ENCODE measurements at regions not wholly inside any gene's neighbourhood (a gene's known extent, or its start where the extent isn't known, plus 50 kb on each side); places are given as distances from the start of the nearest gene placed in this dataset.

- DNase-seq (ENCODE audit: low spot score) = no peak
Observed at GRCh38 chr10:129233351-129234148, 233.5 kb upstream of the MGMT start.

GRCh38 chr10:129236274-129236691 is 230.8 kb upstream of the MGMT start:
- DNase-seq (ENCODE audit: low spot score) = no peak

GRCh38 chr10:129241461-129241860 is 225.6 kb upstream of the MGMT start:
- DNase-seq (ENCODE audit: low spot score) = no peak

GRCh38 chr10:129244298-129244697 is 222.7 kb upstream of the MGMT start:
- no peak for DNase-seq (ENCODE audit: low spot score)

GRCh38 chr10:129244757-129245156 is 222.3 kb upstream of the MGMT start:
- DNase-seq (ENCODE audit: low spot score) = no peak

- no peak for DNase-seq (ENCODE audit: low spot score)
Observed at GRCh38 chr10:129253161-129253864, 213.7 kb upstream of the MGMT start.

- no peak for DNase-seq (ENCODE audit: low spot score)
Observed at GRCh38 chr10:129253865-129254179, 213.2 kb upstream of the MGMT start.

- no peak for DNase-seq (ENCODE audit: low spot score)
Observed at GRCh38 chr10:129258283-129258923, 208.6 kb upstream of the MGMT start.

- no peak for DNase-seq (ENCODE audit: low spot score)
Observed at GRCh38 chr10:129259128-129259815, 207.8 kb upstream of the MGMT start.

- no peak for DNase-seq (ENCODE audit: low spot score)
Observed at GRCh38 chr10:129272176-129272575, 194.9 kb upstream of the MGMT start.

GRCh38 chr10:129272866-129273650 is 194.0 kb upstream of the MGMT start:
- no peak for DNase-seq (ENCODE audit: low spot score)

- DNase-seq (ENCODE audit: low spot score) = no peak
Observed at GRCh38 chr10:129273860-129274259, 193.2 kb upstream of the MGMT start.

- DNase-seq (ENCODE audit: low spot score) = no peak
Observed at GRCh38 chr10:129274748-129275474, 192.1 kb upstream of the MGMT start.

- no peak for DNase-seq (ENCODE audit: low spot score)
Observed at GRCh38 chr10:129275886-129276285, 191.2 kb upstream of the MGMT start.

- no peak for DNase-seq (ENCODE audit: low spot score)
Observed at GRCh38 chr10:129277084-129277483, 190.0 kb upstream of the MGMT start.

GRCh38 chr10:129277841-129278240 is 189.2 kb upstream of the MGMT start:
- no peak for DNase-seq (ENCODE audit: low spot score)

- DNase-seq (ENCODE audit: low spot score) = no peak
Observed at GRCh38 chr10:129278686-129279085, 188.4 kb upstream of the MGMT start.

- DNase-seq (ENCODE audit: low spot score) = no peak
Observed at GRCh38 chr10:129279446-129280154, 187.4 kb upstream of the MGMT start.

GRCh38 chr10:129280155-129280502 is 186.9 kb upstream of the MGMT start:
- DNase-seq (ENCODE audit: low spot score) = no peak

- no peak for DNase-seq (ENCODE audit: low spot score)
Observed at GRCh38 chr10:129280908-129281586, 186.0 kb upstream of the MGMT start.
